Endodermal cell (in vitro differentiated cells): ENCODE measurements at regions not wholly inside any gene's neighbourhood (a gene's known extent, or its start where the extent isn't known, plus 50 kb on each side); places are given as distances from the start of the nearest gene placed in this dataset.

ENCODE experiments used
- DNase-seq: peaks from one replicate; pipeline ENCODE4 v3.0.0-alpha.2; 2017
- H3K27ac ChIP-seq: 2 replicates; pipeline ENCODE4 v1.5.1; 2013; ENCODE audit warnings: mild to moderate bottlenecking, low read depth, low read length, moderate library complexity
- H3K27me3 ChIP-seq: 2 replicates; pipeline ENCODE4 v1.6.1; 2013; ENCODE audit warnings: mild to moderate bottlenecking, low read length, moderate library complexity; ENCODE audit not compliant: insufficient read depth, control insufficient read depth, poor library complexity, severe bottlenecking
- H3K36me3 ChIP-seq: 2 replicates; pipeline ENCODE4 v1.7.0; 2013; ENCODE audit warnings: mild to moderate bottlenecking, low read length, moderate library complexity; ENCODE audit not compliant: control insufficient read depth, insufficient read depth
- H3K4me1 ChIP-seq: one replicate; pipeline ENCODE4 v1.7.0; 2013; ENCODE audit warnings: low read length; ENCODE audit not compliant: control insufficient read depth, insufficient read depth
- H3K4me3 ChIP-seq: 2 replicates; pipeline ENCODE4 v1.5.1; 2013; ENCODE audit warnings: mild to moderate bottlenecking, low read length, moderate library complexity
- H3K9ac ChIP-seq: 2 replicates; pipeline ENCODE4 v1.6.1; 2013; ENCODE audit warnings: mild to moderate bottlenecking, low read length, moderate library complexity; ENCODE audit not compliant: poor library complexity, severe bottlenecking; ENCODE audit errors: extremely low read depth
- H3K9me3 ChIP-seq: 2 replicates; pipeline ENCODE4 v1.6.1; 2013; ENCODE audit warnings: mild to moderate bottlenecking, low read length, moderate library complexity; ENCODE audit not compliant: control insufficient read depth
- H3K27ac Mint-ChIP-seq: 2 replicates; pipeline ENCODE4 v1.8.0; 2020; ENCODE audit warnings: mixed read lengths
- H3K27me3 Mint-ChIP-seq: 2 replicates; pipeline ENCODE4 v1.8.0; 2021; ENCODE audit warnings: mild to moderate bottlenecking, mixed read lengths; ENCODE audit not compliant: insufficient read depth
- H3K36me3 Mint-ChIP-seq: 2 replicates; pipeline ENCODE4 v1.8.0; 2020; ENCODE audit warnings: low read depth, mixed read lengths
- H3K4me1 Mint-ChIP-seq: 2 replicates; pipeline ENCODE4 v1.8.0; 2020; ENCODE audit warnings: mixed read lengths
- H3K4me3 Mint-ChIP-seq: 2 replicates; pipeline ENCODE4 v1.8.0; 2020; ENCODE audit warnings: mild to moderate bottlenecking, moderate library complexity, mixed read lengths
- H3K9me3 Mint-ChIP-seq: 2 replicates; pipeline ENCODE4 v1.8.0; 2020; ENCODE audit warnings: mild to moderate bottlenecking, mixed read lengths
- CTCF ChIP-seq: fragments of 200-600 bp; sonication (generic); conservative IDR thresholded peaks from 2 replicates; pipeline ENCODE4 v1.5.0; 2021; ENCODE audit warnings: antibody characterized with exemption, mild to moderate bottlenecking
- WGBS, 2 experiments: methylation state at CpG; one replicate each; pipeline versions ENCODE4 v1.1.5 to v1.1.7; 2013; ENCODE audit warnings: missing lambda C conversion rate in 2 of 2, mixed read lengths in 1 of 2; ENCODE audit not compliant: insufficient coverage in 1 of 2, insufficient read length in 1 of 2; 5-methylcytosine and 5-hydroxymethylcytosine counted together

GRCh38 chr13:63909726-63910375 lies 2494.2 kb upstream of the PCDH20 start:
- Mint-ChIP-seq H3K4me1 (no peaks in the 10 kb centered on the region), H3K9me3 (no peaks in the 10 kb centered on the region), H3K27ac (no peak overlapping the region), H3K36me3 (no peaks in the 10 kb centered on the region), H3K27me3 (no peaks in the 10 kb centered on the region), H3K4me3 (no peak overlapping the region)
- Histone ChIP-seq H3K27me3 (no peaks in the 10 kb centered on the region), H3K36me3 (no peaks in the 10 kb centered on the region), H3K4me1 (no peaks in the 10 kb centered on the region), H3K9ac (no peak overlapping the region), H3K4me3 (no peak overlapping the region), H3K27ac (no peak overlapping the region), H3K9me3 (no peaks in the 10 kb centered on the region)
- TF ChIP-seq CTCF = no peak
- WGBS, 2 experiments = 88 to 90% methylated on average over 1 to 5 of the region's 6 CpGs
- no peak for DNase-seq

- TF ChIP-seq CTCF = no peak
- Mint-ChIP-seq H3K4me3 (no peak overlapping the region), H3K36me3 (no peaks in the 10 kb centered on the region), H3K9me3 (no peaks in the 10 kb centered on the region), H3K27me3 (no peaks in the 10 kb centered on the region), H3K4me1 (no peaks in the 10 kb centered on the region), H3K27ac (no peak overlapping the region)
- no peak for DNase-seq
- Histone ChIP-seq H3K36me3 (no peaks in the 10 kb centered on the region), H3K9me3 (no peaks in the 10 kb centered on the region), H3K4me3 (no peak overlapping the region), H3K27me3 (no peaks in the 10 kb centered on the region), H3K27ac (no peak overlapping the region), H3K4me1 (no peaks in the 10 kb centered on the region), H3K9ac (no peak overlapping the region)
- 93 to 100% methylated on average over 2 to 9 of the region's 9 CpGs for WGBS, 2 experiments
These were observed 2486.5 kb upstream of the PCDH20 start for GRCh38 chr13:63902141-63902540.

DNA sequence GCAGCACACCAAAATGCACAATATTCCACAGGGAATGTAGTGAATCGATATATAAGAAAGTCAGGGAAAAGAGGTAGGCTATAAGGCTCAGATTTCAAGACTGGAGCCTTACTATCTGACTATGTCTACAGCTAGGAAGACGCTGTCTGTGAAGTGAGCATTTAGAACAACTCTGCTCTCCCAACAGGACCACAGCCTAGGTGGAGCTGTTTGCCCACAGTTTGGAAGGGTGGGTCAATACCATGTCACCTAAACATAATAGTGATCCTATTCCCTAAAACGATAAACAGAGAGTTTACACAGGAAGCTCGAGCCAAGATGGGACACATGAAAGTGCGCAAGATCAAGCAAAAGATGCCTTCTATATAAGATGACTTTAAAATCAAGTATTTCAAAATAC lies 2486.0 kb upstream of the PCDH20 start:
- TF ChIP-seq CTCF = peak; percentile 48
- Histone ChIP-seq H3K4me3 (no peak overlapping the region), H3K4me1 (no peaks in the 10 kb centered on the region), H3K9me3 (no peaks in the 10 kb centered on the region), H3K9ac (no peak overlapping the region), H3K27ac (no peak overlapping the region), H3K36me3 (no peaks in the 10 kb centered on the region), H3K27me3 (no peaks in the 10 kb centered on the region)
- no peaks in the 10 kb centered on the region for H3K9me3 Mint-ChIP-seq
- no peaks in the 10 kb centered on the region for H3K27me3 Mint-ChIP-seq
- no peaks in the 10 kb centered on the region for H3K4me1 Mint-ChIP-seq
- DNase-seq = peak; percentile 55
- no peak overlapping the region for H3K4me3 Mint-ChIP-seq
- WGBS, 2 experiments = 94% methylated on average over 4 of the region's 5 CpGs; no CpG with 5 or more reads in 1 of the 2 experiments
- H3K27ac Mint-ChIP-seq = no peak overlapping the region
- no peaks in the 10 kb centered on the region for H3K36me3 Mint-ChIP-seq
